ENCODE measurements at regions not wholly inside any gene's neighbourhood (a gene's known extent, or its start where the extent isn't known, plus 50 kb on each side); places are given as distances from the start of the nearest gene placed in this dataset.

DNA sequence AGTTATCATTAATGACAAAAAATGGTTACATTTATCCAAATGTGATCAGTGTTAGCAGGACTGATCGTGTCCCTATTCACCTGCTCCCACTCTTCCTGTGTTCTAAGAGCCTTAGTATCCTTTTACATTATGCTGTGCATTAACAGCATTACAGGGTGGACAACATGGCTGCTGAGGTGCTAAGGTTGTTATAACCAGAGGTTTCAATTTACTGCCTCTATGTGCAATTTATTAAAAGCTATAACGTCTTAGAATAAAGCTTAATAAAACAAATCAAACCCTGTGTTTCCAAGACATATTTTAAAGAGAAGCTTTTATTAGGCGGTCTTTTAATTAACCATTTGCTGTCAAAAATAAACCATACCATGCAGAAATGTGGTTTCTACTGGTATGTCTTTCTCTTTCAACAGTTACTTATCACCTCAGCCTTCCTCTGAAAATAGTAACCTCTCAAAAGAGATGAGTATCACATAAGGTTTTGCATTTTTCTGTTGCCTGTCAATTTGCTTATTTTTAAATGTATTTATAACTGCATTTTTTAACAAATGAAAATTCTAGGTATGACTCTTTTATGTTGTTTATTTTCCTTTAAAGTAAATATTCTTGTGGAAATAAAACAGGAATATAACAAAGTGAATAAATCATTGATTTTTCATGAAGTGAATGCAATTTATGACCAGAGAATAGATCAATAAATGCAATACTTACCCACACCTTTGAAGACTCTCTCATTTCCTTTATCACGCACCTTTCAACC lies 849.8 kb upstream of the SORCS1 start:
- H3K36me3 Mint-ChIP-seq (ENCODE audit: low read depth) = no peaks in the 10 kb centered on the region
- no peak overlapping the region for H3K27ac Mint-ChIP-seq
- no peak for DNase-seq
- no peaks in the 10 kb centered on the region for H3K4me1 Mint-ChIP-seq (ENCODE audit: low read depth)
- H3K27me3 Mint-ChIP-seq = no peaks in the 10 kb centered on the region
- H3K4me3 Mint-ChIP-seq = no peak overlapping the region
- peaks cover 13% of the 10 kb centered on the region for H3K9me3 Mint-ChIP-seq

DNA sequence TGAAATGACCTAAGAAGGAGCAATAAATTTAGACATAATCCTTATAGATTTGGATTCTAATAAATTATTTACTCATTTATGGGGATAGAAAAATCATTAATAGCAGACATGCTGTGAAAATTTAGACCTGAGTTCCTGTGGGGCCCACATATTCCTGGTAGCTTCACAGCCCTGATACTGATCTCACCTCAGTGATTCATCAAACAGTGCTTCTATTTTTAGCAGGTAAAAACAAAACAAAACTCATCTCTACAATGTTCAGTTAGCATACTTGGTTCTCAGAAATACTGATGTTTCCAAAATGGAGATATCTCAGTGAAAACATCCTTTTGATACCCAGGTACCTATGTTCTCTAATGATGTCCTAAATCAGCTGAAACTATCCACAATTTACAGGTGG lies 841.1 kb upstream of the SORCS1 start:
- no peaks in the 10 kb centered on the region for H3K4me1 Mint-ChIP-seq (ENCODE audit: low read depth)
- DNase-seq = no peak
- no peak overlapping the region for H3K27ac Mint-ChIP-seq
- no peaks in the 10 kb centered on the region for H3K27me3 Mint-ChIP-seq
- H3K9me3 Mint-ChIP-seq = peaks cover 25% of the 10 kb centered on the region
- no peak overlapping the region for H3K4me3 Mint-ChIP-seq
- H3K36me3 Mint-ChIP-seq (ENCODE audit: low read depth) = no peaks in the 10 kb centered on the region

DNA sequence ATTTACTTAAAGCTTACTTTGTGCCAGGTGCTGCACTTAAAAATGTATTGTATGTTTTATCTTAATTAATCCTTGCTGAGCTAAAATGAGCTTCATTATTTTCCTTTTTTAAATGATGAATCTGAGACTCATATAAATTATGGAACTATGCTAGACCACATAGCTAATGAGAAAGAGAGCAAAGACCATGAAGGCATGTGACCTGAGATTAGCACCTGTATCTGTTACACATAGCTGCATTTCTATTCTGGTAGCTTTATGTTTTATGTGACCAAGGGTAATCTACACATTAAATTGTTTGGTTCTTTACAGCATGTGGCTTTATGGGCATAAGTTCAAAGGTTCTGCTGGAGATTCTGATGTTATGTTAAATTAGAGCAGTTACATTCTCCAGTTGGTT lies 839.1 kb upstream of the SORCS1 start:
- DNase-seq = no peak
- H3K9me3 Mint-ChIP-seq = peaks cover 25% of the 10 kb centered on the region
- no peaks in the 10 kb centered on the region for H3K27me3 Mint-ChIP-seq
- no peaks in the 10 kb centered on the region for H3K4me1 Mint-ChIP-seq (ENCODE audit: low read depth)
- H3K27ac Mint-ChIP-seq = no peak overlapping the region
- no peak overlapping the region for H3K4me3 Mint-ChIP-seq
- H3K36me3 Mint-ChIP-seq (ENCODE audit: low read depth) = no peaks in the 10 kb centered on the region

DNA sequence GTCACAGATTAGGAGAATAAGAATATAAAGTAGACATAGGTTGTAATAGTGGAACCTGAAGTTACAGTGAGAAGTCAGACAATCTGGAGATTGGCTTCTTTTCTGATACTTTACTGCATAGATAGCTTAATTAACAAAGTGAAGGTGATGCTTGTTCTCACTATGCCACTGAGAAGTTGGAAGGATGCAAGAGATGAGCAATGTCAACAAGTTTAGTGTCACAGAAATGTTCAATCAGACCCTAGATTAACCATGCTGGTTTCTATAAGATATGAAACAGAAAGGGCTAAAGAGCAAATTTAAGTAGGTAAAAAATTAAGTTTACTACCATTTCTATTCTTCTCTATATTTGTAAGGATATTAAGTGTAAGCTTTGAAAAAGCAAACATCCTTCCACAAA lies 838.6 kb upstream of the SORCS1 start:
- no peak overlapping the region for H3K27ac Mint-ChIP-seq
- peaks cover 21% of the 10 kb centered on the region for H3K9me3 Mint-ChIP-seq
- no peaks in the 10 kb centered on the region for H3K27me3 Mint-ChIP-seq
- no peaks in the 10 kb centered on the region for H3K4me1 Mint-ChIP-seq (ENCODE audit: low read depth)
- H3K36me3 Mint-ChIP-seq (ENCODE audit: low read depth) = no peaks in the 10 kb centered on the region
- no peak overlapping the region for H3K4me3 Mint-ChIP-seq
- DNase-seq = no peak

DNA sequence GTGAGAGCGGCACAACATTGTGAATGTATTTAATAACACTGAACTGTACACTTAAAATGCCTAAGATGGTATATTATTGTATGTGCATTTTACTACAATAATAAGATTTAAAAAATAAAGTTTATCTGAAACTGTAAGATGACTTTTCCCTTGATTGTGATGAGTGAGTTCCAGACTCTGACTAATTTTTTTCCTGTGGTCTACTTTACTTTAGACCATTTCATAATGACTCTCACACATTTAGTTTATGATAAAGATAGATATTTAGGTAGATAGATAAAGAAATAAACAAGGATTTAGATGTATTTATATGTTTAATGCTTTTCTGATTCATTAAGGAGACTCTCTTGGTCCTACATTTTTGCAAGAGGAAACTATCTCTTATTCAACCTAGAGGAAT lies 835.9 kb upstream of the SORCS1 start:
- no peaks in the 10 kb centered on the region for H3K36me3 Mint-ChIP-seq (ENCODE audit: low read depth)
- H3K27me3 Mint-ChIP-seq = no peaks in the 10 kb centered on the region
- H3K27ac Mint-ChIP-seq = no peak overlapping the region
- peaks cover 14% of the 10 kb centered on the region for H3K9me3 Mint-ChIP-seq
- DNase-seq = no peak
- no peaks in the 10 kb centered on the region for H3K4me1 Mint-ChIP-seq (ENCODE audit: low read depth)
- no peak overlapping the region for H3K4me3 Mint-ChIP-seq

DNA sequence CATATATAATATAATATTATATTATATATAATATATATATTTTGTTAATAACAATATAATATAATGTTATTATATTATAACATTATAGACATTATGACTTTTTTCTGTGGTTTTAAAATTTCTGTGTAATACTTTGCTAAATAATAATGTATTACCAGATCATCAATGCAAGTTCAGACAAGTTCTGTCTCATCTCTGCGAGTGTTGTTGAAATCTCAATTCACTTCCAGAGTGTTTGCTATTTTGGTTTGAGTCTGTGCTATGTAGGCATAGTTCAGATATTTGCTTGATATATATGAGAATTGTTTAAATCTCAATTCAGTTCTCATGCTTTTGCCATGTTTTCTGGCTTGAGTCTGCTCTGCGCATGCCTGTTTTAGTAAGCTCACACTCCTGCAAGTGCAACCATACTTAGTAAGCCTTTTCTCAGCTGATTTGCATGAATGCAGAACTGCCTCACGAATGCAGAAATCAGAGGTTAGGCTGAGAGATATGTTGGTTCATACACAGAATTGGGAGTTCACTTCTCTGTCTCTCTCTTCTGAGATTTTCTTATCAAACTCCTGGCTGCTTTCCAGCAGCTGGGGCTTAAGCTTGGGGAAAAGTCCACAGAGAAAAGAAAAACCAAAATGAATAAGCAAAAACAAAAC lies 830.2 kb upstream of the SORCS1 start:
- no peaks in the 10 kb centered on the region for H3K27me3 Mint-ChIP-seq

DNA sequence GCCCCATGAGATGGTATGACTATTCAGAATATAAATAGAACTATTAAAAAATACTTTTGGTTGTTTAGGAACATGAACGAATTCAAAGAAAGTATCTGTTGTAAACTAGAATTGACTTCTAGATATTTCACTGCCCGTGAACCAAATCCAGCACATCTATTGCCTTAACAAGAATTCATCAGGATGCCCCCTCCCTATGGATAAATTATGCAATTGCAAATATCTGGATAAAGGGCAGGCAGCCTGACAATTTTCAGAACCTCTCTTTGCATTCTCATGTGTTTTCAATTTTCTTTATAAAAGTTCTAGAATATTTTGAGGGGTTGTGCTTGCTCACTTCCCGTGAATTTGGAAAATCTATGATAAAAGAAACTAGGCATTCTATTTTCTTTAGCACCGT lies 822.1 kb upstream of the SORCS1 start:
- Mint-ChIP-seq H3K27ac (no peak overlapping the region), H3K27me3 (no peaks in the 10 kb centered on the region), H3K36me3 (ENCODE audit: low read depth) (no peaks in the 10 kb centered on the region), H3K9me3 (peaks cover 3% of the 10 kb centered on the region), H3K4me3 (no peak overlapping the region), H3K4me1 (ENCODE audit: low read depth) (no peaks in the 10 kb centered on the region)
- no peak for DNase-seq

More for the DNA sequence above, 830.2 kb upstream of the SORCS1 start:
- no peaks in the 10 kb centered on the region for H3K9me3 Mint-ChIP-seq
- no peak overlapping the region for H3K4me3 Mint-ChIP-seq
- H3K36me3 Mint-ChIP-seq (ENCODE audit: low read depth) = no peaks in the 10 kb centered on the region
- DNase-seq = no peak
- H3K4me1 Mint-ChIP-seq (ENCODE audit: low read depth) = no peaks in the 10 kb centered on the region
- no peak overlapping the region for H3K27ac Mint-ChIP-seq

DNA sequence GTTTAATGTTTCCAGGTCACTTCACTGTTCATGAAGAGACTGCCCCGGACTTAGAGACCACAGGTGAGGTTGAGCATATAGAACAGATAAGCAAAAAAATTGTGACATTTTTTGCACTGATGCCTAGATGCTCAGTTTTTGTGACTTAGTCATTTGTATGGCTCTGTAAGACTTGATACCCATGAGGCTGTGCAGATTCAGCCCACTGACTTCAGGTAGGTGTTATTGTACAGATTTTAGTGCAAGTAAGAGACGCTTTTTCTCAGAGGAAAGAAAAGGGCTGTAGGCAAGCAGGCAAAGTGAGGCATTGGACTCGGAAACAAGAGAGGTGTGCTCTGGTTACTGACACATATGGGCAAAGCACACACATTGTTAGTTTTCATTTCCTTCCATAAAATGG lies 820.1 kb upstream of the SORCS1 start:
- Mint-ChIP-seq H3K4me1 (ENCODE audit: low read depth) (no peaks in the 10 kb centered on the region), H3K27ac (no peak overlapping the region), H3K36me3 (ENCODE audit: low read depth) (no peaks in the 10 kb centered on the region), H3K27me3 (no peaks in the 10 kb centered on the region), H3K4me3 (no peak overlapping the region), H3K9me3 (peaks cover 5% of the 10 kb centered on the region)
- no peak for DNase-seq

DNA sequence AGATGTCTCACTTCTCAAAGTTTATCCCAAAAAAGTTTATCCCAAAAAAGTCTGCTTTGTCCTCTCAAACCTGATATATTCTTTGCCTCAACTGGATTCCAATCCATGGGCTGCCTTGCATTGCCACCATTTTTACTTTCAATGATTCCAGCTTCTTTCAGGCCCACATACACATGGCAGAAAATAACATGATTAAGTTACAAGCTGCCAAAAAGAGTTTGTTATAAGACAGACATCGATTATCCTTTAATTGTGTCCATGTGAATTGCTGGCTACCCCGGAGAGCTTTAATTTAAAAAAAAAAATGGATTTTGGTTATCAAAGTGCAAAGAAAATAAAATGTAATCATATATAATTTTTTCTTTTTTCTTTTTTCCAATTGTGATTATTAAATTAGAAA lies 819.6 kb upstream of the SORCS1 start:
- Mint-ChIP-seq H3K27ac (no peak overlapping the region), H3K4me3 (no peak overlapping the region), H3K4me1 (ENCODE audit: low read depth) (no peaks in the 10 kb centered on the region), H3K27me3 (no peaks in the 10 kb centered on the region), H3K36me3 (ENCODE audit: low read depth) (no peaks in the 10 kb centered on the region), H3K9me3 (peaks cover 5% of the 10 kb centered on the region)
- no peak for DNase-seq

DNA sequence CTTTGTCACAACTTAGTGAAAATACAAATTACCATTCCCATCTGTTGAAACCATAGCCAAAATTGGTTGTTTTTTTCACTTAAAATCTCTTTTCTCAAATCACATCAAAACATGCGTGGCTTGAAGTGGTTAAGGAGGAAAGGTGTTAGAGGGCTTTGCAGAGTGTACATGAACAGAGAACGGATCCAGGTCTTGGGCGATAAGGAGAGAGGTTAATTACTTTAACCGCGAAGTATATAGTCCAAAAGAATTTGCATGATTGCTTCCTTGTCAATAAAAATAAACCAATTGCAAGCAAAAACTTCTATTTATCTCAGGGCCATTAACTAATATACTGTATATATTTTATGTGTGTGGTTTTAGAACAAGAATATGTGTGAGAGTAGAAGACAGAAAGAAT lies 813.9 kb upstream of the SORCS1 start:
- Mint-ChIP-seq H3K9me3 (peaks cover 19% of the 10 kb centered on the region), H3K27ac (no peak overlapping the region), H3K27me3 (no peaks in the 10 kb centered on the region), H3K4me1 (ENCODE audit: low read depth) (no peaks in the 10 kb centered on the region), H3K4me3 (no peak overlapping the region), H3K36me3 (ENCODE audit: low read depth) (no peaks in the 10 kb centered on the region)
- DNase-seq = no peak

DNA sequence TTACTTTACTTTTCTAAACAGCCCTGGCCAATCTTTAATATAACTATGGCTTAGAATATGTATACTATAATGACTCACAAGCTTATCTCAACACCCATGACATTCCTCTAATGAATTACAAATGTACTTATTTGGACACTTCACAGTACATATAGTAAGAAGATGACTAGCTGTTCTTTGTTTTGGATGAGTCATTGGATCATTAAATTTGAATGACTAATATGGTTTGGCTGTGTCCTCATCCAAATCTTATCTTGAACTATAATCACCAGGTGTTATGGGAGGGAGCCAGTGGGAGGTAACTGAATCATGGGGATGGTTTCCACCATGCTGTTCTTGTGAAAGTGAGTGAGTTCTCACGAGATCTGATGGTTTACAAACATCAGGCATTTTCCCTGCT lies 807.5 kb upstream of the SORCS1 start:
- H3K36me3 Mint-ChIP-seq (ENCODE audit: low read depth) = no peaks in the 10 kb centered on the region
- H3K27me3 Mint-ChIP-seq = no peaks in the 10 kb centered on the region
- no peak overlapping the region for H3K27ac Mint-ChIP-seq
- H3K4me1 Mint-ChIP-seq (ENCODE audit: low read depth) = no peaks in the 10 kb centered on the region
- DNase-seq = no peak
- H3K9me3 Mint-ChIP-seq = peaks cover 24% of the 10 kb centered on the region
- H3K4me3 Mint-ChIP-seq = no peak overlapping the region

DNA sequence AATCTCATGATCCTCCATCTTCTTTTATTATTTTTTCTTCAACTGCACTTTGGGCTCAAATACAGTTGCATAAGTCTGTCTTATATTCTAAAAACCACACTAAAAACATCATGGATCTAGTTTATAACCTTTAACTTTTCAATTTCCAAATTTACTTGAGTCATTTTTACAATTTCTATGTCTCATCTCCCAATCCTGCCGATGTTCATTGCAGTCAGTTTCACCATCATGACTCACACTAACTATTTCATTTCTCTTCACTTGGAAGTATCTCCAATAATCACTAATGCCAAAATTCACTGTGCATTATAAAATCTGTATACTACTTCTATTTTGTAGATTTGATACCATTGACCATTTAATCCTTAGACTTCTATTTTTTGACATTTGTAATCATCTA lies 806.9 kb upstream of the SORCS1 start:
- DNase-seq = no peak
- no peaks in the 10 kb centered on the region for H3K27me3 Mint-ChIP-seq
- H3K9me3 Mint-ChIP-seq = peaks cover 27% of the 10 kb centered on the region
- no peak overlapping the region for H3K4me3 Mint-ChIP-seq
- no peaks in the 10 kb centered on the region for H3K36me3 Mint-ChIP-seq (ENCODE audit: low read depth)
- no peak overlapping the region for H3K27ac Mint-ChIP-seq
- H3K4me1 Mint-ChIP-seq (ENCODE audit: low read depth) = no peaks in the 10 kb centered on the region

DNA sequence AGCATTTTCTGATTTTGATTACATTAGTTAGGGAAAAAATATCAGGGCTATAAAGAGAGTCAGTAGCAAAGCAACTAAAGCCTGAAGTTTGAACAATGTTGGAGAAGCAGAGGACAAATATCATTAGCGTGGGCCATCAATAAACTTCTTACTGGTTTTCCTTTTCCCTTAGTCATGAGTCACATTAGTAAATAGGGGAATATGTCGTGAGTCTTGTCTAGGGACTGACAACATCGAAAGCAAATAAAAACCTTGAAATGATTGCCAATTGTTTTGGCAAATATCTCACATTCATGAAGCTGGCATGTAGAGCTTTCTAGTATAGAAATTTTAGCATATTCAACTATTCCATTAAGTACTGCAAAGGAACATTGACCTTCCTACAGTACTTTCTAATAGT lies 806.0 kb upstream of the SORCS1 start:
- H3K27me3 Mint-ChIP-seq = no peaks in the 10 kb centered on the region
- DNase-seq = no peak
- no peak overlapping the region for H3K4me3 Mint-ChIP-seq
- no peaks in the 10 kb centered on the region for H3K36me3 Mint-ChIP-seq (ENCODE audit: low read depth)
- H3K9me3 Mint-ChIP-seq = peaks cover 24% of the 10 kb centered on the region
- no peaks in the 10 kb centered on the region for H3K4me1 Mint-ChIP-seq (ENCODE audit: low read depth)
- no peak overlapping the region for H3K27ac Mint-ChIP-seq

DNA sequence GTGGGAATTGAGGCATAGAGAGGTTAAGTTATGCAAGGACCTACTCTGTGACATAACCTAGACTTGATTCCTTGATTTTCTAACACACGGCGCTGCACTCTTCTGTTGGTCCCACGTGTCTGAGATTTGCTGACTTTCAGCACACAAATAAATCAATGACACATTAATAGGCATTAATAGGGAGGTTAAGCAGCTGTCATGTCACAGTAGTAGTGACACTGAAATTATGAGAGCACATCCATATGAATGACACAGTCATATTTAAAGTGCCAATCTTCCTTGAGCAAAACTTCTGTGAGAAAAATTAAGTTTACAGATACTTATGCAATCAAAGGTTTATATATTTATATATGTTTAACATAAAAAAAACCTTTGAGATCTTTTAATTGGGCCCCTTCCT lies 805.4 kb upstream of the SORCS1 start:
- DNase-seq = no peak
- Mint-ChIP-seq H3K4me1 (ENCODE audit: low read depth) (no peaks in the 10 kb centered on the region), H3K27ac (no peak overlapping the region), H3K36me3 (ENCODE audit: low read depth) (no peaks in the 10 kb centered on the region), H3K27me3 (no peaks in the 10 kb centered on the region), H3K4me3 (no peak overlapping the region), H3K9me3 (peaks cover 23% of the 10 kb centered on the region)

DNA sequence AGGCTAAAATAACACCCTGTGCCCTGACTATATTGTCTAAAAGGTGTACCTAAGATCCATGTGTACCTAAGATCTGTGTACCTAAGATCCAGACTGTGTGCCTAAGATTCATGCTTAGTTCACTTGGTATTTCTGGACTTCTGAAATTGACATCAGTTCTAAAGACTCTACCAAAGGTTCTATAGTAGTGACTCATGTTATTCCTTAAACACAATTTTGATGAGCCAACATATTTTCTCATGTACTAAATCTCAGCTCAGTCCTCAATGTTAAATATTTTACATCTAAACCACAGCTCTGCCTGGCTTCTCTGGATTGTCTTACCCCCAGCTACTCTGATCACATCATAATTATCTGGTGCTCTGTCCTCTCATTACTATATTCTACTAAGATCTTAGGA lies 802.3 kb upstream of the SORCS1 start:
- H3K27me3 Mint-ChIP-seq = no peaks in the 10 kb centered on the region
- no peak overlapping the region for H3K27ac Mint-ChIP-seq
- peaks cover 16% of the 10 kb centered on the region for H3K9me3 Mint-ChIP-seq
- no peak overlapping the region for H3K4me3 Mint-ChIP-seq
- no peaks in the 10 kb centered on the region for H3K4me1 Mint-ChIP-seq (ENCODE audit: low read depth)
- no peak for DNase-seq
- H3K36me3 Mint-ChIP-seq (ENCODE audit: low read depth) = no peaks in the 10 kb centered on the region
